Common myeloid progenitor, CD34-positive (primary cell): ENCODE measurements at regions not wholly inside any gene's neighbourhood (a gene's known extent, or its start where the extent isn't known, plus 50 kb on each side); places are given as distances from the start of the nearest gene placed in this dataset.

Source experiments
- CTCF ChIA-PET: fragments of 350-600 bp; sonication (Branson Sonifier 250); formaldehyde crosslinking; loops from one replicate; lab custom pipeline; 2021; ENCODE audit warnings: antibody characterized with exemption; lab: Charles Lee
- POLR2A ChIA-PET: fragments of 350-600 bp; sonication (Branson Sonifier 250); formaldehyde crosslinking; loops from one replicate; lab custom pipeline; 2021; ENCODE audit warnings: antibody characterized with exemption; lab: Charles Lee
- DNase-seq, 3 donors: peaks; one replicate each; pipeline versions ENCODE4 v3.0.0 to v3.0.0-alpha.2; 2013
- H3K27ac ChIP-seq, 2 experiments: 1 replicate in 1 of 2; 2 replicates in 1 of 2; pipeline ENCODE4 v1.7.0; 2013; ENCODE audit warnings: inconsistent platforms in 2 of 2, low read length in 2 of 2, mild to moderate bottlenecking in 2 of 2, low read depth in 1 of 2, moderate library complexity in 1 of 2; ENCODE audit not compliant: severe bottlenecking in 2 of 2, insufficient read depth in 1 of 2, poor library complexity in 1 of 2
- H3K27me3 ChIP-seq, 5 experiments: replicated peaks in 2 of 5; 1 replicate in 3 of 5; 2 replicates in 2 of 5; pipeline versions ENCODE4 v1.6.1 to v1.7.0; 2013; ENCODE audit warnings: low read length in 4 of 5, mild to moderate bottlenecking in 2 of 5, moderate library complexity in 2 of 5, inconsistent platforms in 1 of 5; ENCODE audit not compliant: insufficient read depth in 5 of 5, control insufficient read depth in 4 of 5
- H3K36me3 ChIP-seq, 4 experiments: 1 replicate in 2 of 4; 2 replicates in 2 of 4; pipeline versions ENCODE4 v1.6.1 to v1.7.0; 2013; ENCODE audit warnings: low read length in 3 of 4, control low read depth in 1 of 4, mild to moderate bottlenecking in 1 of 4; ENCODE audit not compliant: control insufficient read depth in 4 of 4, insufficient read depth in 4 of 4
- H3K4me1 ChIP-seq, 4 experiments: 1 replicate in 3 of 4; 2 replicates in 1 of 4; pipeline versions ENCODE4 v1.6.1 to v1.7.1; 2013; ENCODE audit warnings: low read length in 3 of 4, mild to moderate bottlenecking in 3 of 4, control low read depth in 1 of 4, inconsistent platforms in 1 of 4, moderate library complexity in 1 of 4; ENCODE audit not compliant: control insufficient read depth in 4 of 4, insufficient read depth in 4 of 4; ENCODE audit errors: control extremely low read depth in 1 of 4
- H3K4me3 ChIP-seq, 7 experiments: 1 replicate in 4 of 7; 2 replicates in 3 of 7; pipeline versions ENCODE4 v1.5.1 to v1.7.0; 2013; ENCODE audit warnings: mild to moderate bottlenecking in 7 of 7, low read length in 6 of 7, moderate library complexity in 6 of 7, inconsistent platforms in 2 of 7, low read depth in 2 of 7, control low read depth in 1 of 7; ENCODE audit not compliant: insufficient read depth in 4 of 7, control insufficient read depth in 1 of 7; ENCODE audit errors: extremely low read depth in 1 of 7
- H3K9me3 ChIP-seq, 5 experiments: 1 replicate in 4 of 5; 2 replicates in 1 of 5; pipeline versions ENCODE4 v1.6.1 to v1.7.1; 2013; ENCODE audit warnings: low read length in 4 of 5, mild to moderate bottlenecking in 2 of 5, inconsistent platforms in 1 of 5, low read depth in 1 of 5, moderate library complexity in 1 of 5; ENCODE audit not compliant: control insufficient read depth in 4 of 5, insufficient read depth in 2 of 5; ENCODE audit errors: control extremely low read depth in 1 of 5
- WGBS: methylation state at CpG from one replicate; pipeline ENCODE4 v1.1.5; 2013; ENCODE audit not compliant: insufficient coverage; 5-methylcytosine and 5-hydroxymethylcytosine counted together

DNA sequence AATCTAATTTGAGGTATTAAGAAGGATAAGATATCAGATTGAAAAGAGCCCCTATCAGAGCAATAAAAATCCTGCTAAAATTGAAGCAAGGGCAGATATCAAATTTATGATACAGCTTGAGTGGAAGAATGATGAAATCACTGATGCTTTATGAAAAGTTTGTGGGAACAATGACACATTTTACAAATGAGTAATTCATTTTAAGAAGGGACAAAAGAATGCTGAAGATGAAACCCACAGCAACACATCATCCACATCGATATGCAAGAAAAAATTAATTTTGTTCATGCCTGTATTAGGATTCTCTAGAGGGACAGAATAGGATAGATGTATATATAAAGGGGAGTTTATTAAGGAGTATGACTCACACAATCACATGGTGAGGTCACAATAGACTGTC is 355.6 kb upstream of the GYPC start:
- no peaks in the 10 kb centered on the region for H3K36me3 ChIP-seq
- H3K27ac ChIP-seq = no peak overlapping the region
- WGBS = no CpG with 5 or more reads among the region's 1 CpG
- no peaks in the 10 kb centered on the region for H3K4me1 ChIP-seq
- CTCF ChIA-PET = no interaction called here
- H3K27me3 ChIP-seq = no peaks in the 10 kb centered on the region
- POLR2A ChIA-PET = no interaction called here
- no peak for DNase-seq
- no peak overlapping the region for H3K4me3 ChIP-seq
- no peaks in the 10 kb centered on the region for H3K9me3 ChIP-seq

DNA sequence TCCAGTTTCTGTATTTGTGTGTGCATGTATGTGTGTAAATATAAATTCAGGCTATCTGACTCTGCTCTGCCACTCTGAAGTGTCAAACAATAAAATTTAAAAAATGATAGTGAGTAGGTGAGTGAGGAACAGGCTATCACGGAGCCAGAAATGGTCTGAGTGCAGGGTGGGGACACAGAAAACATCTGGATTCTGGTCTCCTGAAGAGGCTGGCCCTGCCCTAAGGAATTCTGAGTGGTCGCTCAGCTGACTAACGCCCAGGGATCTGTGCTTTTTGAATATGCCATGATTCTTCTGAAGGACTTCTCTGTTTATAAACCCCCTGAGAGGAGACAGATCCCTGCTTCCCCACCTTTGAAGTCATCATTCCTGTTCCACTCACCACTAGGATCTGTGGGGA is 353.9 kb upstream of the GYPC start:
- no peaks in the 10 kb centered on the region for H3K27me3 ChIP-seq
- ChIA-PET POLR2A (no interaction called here), CTCF (no interaction called here)
- H3K27ac ChIP-seq = no peak overlapping the region
- no peak overlapping the region for H3K4me3 ChIP-seq
- 68% methylated on average over 3 of the region's 3 CpGs for WGBS
- no peaks in the 10 kb centered on the region for H3K36me3 ChIP-seq
- H3K9me3 ChIP-seq = no peaks in the 10 kb centered on the region
- H3K4me1 ChIP-seq = no peaks in the 10 kb centered on the region
- DNase-seq = no peak

DNA sequence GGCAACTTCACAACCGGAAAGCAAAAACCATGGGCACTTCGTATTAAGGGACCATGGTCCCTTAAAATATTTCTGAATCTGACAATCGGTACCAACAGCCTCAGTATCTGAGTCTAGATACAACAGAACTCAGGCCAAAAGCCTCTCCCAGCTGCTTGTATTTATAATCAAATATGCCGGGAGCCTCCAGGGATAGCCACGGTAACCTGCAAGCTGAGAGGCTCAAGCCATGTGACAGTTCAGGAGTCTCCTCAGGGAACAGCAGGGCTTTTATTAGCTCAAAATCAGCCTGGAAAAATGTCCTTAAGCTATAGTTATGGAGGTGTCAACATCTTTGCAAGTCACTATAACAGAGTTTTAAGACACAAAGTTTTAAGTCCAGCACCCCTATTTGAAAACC is 352.8 kb upstream of the GYPC start:
- DNase-seq = no peak
- Histone ChIP-seq H3K9me3 (no peaks in the 10 kb centered on the region), H3K4me3 (no peak overlapping the region), H3K4me1 (no peaks in the 10 kb centered on the region), H3K27me3 (no peaks in the 10 kb centered on the region), H3K36me3 (no peaks in the 10 kb centered on the region), H3K27ac (no peak overlapping the region)
- ChIA-PET CTCF (no interaction called here), POLR2A (no interaction called here)
- WGBS = 100% methylated on average over 3 of the region's 5 CpGs

DNA sequence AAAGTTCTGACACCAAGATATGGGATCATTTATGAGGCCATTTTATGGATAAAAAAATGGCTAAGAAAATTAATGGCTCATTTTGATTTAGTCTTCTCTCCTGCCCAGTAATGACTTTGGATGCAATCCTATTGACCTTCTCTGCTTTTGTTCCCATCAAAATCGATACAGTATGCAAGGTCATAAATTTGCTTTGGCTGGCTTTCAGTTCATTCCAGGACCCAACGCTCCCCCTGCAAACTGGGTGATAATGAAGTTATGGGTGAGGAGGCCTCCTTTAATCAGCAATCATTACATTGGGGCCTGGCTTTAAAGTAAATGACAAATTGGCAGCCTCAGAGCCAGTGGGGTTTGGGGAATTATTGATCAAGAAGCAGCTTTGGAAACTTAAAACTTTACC is 351.8 kb upstream of the GYPC start:
- no peaks in the 10 kb centered on the region for H3K27me3 ChIP-seq
- ChIA-PET POLR2A (no interaction called here), CTCF (no interaction called here)
- WGBS = 100% methylated on average over 1 of the region's 2 CpGs
- no peak for DNase-seq
- no peaks in the 10 kb centered on the region for H3K9me3 ChIP-seq
- no peaks in the 10 kb centered on the region for H3K4me1 ChIP-seq
- no peak overlapping the region for H3K4me3 ChIP-seq
- no peaks in the 10 kb centered on the region for H3K36me3 ChIP-seq
- H3K27ac ChIP-seq = no peak overlapping the region

DNA sequence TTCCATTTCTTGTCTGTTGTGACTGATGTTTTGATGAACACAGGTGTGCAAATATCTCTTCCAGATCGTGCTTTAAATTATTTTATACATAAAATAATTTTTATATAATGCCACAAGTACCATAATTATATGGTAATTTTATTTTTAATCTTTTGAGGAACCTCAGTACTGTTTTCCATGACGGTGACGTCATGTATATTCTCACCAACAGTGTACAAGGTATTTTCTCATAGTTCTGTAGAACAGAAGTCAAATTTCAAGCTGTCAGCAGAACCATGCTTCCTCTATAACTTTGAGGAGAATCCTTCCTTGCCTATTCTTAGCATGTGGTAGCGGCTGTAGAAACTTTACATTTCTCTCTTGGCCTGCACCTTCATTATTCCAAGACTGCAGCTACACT is 349.4 kb upstream of the GYPC start:
- POLR2A ChIA-PET = no interaction called here
- H3K9me3 ChIP-seq = no peaks in the 10 kb centered on the region
- H3K4me3 ChIP-seq = no peak overlapping the region
- no peaks in the 10 kb centered on the region for H3K36me3 ChIP-seq
- 85% methylated on average over 3 of the region's 4 CpGs for WGBS
- H3K4me1 ChIP-seq = no peaks in the 10 kb centered on the region
- H3K27ac ChIP-seq = no peak overlapping the region
- H3K27me3 ChIP-seq = no peaks in the 10 kb centered on the region
- CTCF ChIA-PET = no interaction called here
- no peak for DNase-seq

DNA sequence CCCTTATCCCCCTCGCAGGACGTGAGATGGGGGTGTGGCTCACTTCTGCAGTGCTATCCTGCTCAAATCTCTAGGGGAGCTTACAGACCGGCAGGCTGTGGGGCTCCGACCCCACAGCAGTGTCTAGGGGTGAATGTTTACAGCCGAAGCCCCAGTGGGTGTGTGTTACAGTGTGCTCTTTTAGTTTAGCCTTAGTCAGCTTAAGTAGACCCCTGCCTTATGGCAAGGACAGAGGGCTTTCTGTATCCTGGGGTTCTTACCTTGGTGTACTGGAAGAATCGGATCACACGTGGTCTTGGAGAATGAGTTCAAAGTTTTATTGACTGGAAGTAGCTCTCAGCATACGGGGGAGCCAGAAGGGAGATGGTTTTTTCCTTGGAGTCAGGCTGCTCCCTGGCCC is 348.2 kb upstream of the GYPC start:
- Histone ChIP-seq H3K36me3 (no peaks in the 10 kb centered on the region), H3K27me3 (no peaks in the 10 kb centered on the region), H3K9me3 (no peaks in the 10 kb centered on the region), H3K4me1 (no peaks in the 10 kb centered on the region), H3K27ac (no peak overlapping the region), H3K4me3 (no peak overlapping the region)
- no peak for DNase-seq
- ChIA-PET POLR2A (no interaction called here), CTCF (no interaction called here)
- 83% methylated on average over 8 of the region's 8 CpGs for WGBS

DNA sequence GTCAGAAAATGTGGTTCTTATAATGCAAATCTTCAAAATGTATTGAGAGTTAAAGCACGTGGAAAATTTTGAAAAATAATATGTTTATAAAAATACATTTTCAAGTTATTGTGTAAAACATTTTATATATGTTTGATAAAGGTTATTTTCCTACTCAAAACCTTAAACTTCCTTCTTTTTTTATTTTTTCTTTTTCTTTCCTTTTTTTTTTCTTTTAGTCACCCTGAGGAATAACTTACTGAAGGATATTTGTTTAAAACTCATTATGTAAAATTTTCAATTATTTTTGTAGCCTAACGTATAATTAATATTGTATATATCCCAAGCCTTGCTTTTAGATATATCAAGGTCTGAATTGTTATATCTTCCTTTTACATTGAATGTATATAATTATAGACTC is 346.8 kb upstream of the GYPC start:
- Histone ChIP-seq H3K4me3 (no peak overlapping the region), H3K27ac (no peak overlapping the region), H3K36me3 (no peaks in the 10 kb centered on the region), H3K4me1 (no peaks in the 10 kb centered on the region), H3K27me3 (no peaks in the 10 kb centered on the region), H3K9me3 (no peaks in the 10 kb centered on the region)
- no CpG with 5 or more reads among the region's 2 CpGs for WGBS
- DNase-seq = no peak
- POLR2A ChIA-PET = no interaction called here
- CTCF ChIA-PET = no interaction called here
